Prostate gland (tissue), 2 donors: ENCODE measurements at regions not wholly inside any gene's neighbourhood (a gene's known extent, or its start where the extent isn't known, plus 50 kb on each side); places are given as distances from the start of the nearest gene placed in this dataset.

Experiments
- POLR2A ChIP-seq: fragments of 450-650 bp; IDR thresholded peaks from one replicate; pipeline ENCODE4 v1.6.1; 2016; ENCODE audit warnings: antibody characterized with exemption, mild to moderate bottlenecking
- TF ChIP-seq, protein P1 (sequence below), 4 experiments: fragments of 200-600 bp in 2 of 4; fragments of 450-650 bp in 2 of 4; sonication (generic) in 2 of 4; IDR thresholded peaks; 1 replicate in 3 of 4; 2 replicates in 1 of 4; pipeline ENCODE4 v1.5.1; 2016 to 2019; ENCODE audit warnings: antibody characterized with exemption in 4 of 4, mild to moderate bottlenecking in 2 of 4, moderate library complexity in 2 of 4

DNA sequence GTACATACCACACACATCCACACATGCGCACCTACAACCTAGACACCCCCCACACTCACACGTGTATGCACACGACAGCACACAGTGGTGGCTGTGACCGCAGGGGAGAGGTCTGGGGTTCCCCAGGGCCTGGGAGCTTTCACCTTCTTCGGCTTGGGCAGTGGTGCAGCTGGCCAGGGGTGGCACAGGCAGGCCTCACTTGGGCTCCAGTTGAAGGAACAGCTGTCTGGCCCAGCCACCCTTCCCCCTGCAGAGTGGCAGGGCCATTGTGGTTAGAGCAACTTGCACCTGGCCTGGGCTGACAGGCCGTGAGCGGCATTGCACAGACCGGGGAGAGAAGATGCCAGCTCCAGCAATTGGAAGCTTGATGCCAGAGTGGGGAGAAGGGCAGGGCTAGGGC is 114.5 kb upstream of the GSE1 start:
- TF ChIP-seq, protein P1, sequence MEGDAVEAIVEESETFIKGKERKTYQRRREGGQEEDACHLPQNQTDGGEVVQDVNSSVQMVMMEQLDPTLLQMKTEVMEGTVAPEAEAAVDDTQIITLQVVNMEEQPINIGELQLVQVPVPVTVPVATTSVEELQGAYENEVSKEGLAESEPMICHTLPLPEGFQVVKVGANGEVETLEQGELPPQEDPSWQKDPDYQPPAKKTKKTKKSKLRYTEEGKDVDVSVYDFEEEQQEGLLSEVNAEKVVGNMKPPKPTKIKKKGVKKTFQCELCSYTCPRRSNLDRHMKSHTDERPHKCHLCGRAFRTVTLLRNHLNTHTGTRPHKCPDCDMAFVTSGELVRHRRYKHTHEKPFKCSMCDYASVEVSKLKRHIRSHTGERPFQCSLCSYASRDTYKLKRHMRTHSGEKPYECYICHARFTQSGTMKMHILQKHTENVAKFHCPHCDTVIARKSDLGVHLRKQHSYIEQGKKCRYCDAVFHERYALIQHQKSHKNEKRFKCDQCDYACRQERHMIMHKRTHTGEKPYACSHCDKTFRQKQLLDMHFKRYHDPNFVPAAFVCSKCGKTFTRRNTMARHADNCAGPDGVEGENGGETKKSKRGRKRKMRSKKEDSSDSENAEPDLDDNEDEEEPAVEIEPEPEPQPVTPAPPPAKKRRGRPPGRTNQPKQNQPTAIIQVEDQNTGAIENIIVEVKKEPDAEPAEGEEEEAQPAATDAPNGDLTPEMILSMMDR (IDR thresholded peaks at IDR 0.05): no peak
- no peak for TF ChIP-seq POLR2A
